Activated naive CD4-positive, alpha-beta T cell treated with anti-CD3 and anti-CD28 coated beads, Interleukin-2, amount 50 U/mL, for 72 hours (primary cell): ENCODE measurements at regions not wholly inside any gene's neighbourhood (a gene's known extent, or its start where the extent isn't known, plus 50 kb on each side); places are given as distances from the start of the nearest gene placed in this dataset.
"Not testable (repeated sequence)": the region's sequence is repeated elsewhere in the genome, so short reads cannot be mapped to it uniquely, and the experiment has no call there.

Experiments
- ATAC-seq, 2 donors: fragments of 150-1000 bp; cut with Tn5 transposase; 2 replicates each; pipeline ENCODE4 v1.10.0; 2021; ENCODE audit warnings: mild to moderate bottlenecking in 2 of 2, moderate library complexity in 2 of 2
- DNase-seq, 2 donors: peaks; one replicate each; pipeline ENCODE4 v3.0.0; 2021 to 2022; ENCODE audit warnings: low spot score in 2 of 2
- H3K27ac Mint-ChIP-seq, 2 donors: one replicate each; pipeline ENCODE4 v1.8.0; 2022; ENCODE audit warnings: mild to moderate bottlenecking in 2 of 2, mixed read lengths in 2 of 2
- H3K36me3 Mint-ChIP-seq, 2 donors: one replicate each; pipeline ENCODE4 v1.8.0; 2022; ENCODE audit warnings: mixed read lengths in 2 of 2
- H3K9me3 Mint-ChIP-seq, 2 donors: one replicate each; pipeline ENCODE4 v1.8.0; 2022; ENCODE audit warnings: mixed read lengths in 2 of 2

GRCh38 chr7:149569025-149569725 lies 71.6 kb upstream of the ZNF746 start:
- Mint-ChIP-seq H3K27ac (no peak overlapping the region), H3K36me3 (peaks cover 49 to 85% of the 10 kb centered on the region in 2 donors), H3K9me3 (peaks cover 12 to 29% of the 10 kb centered on the region in 2 donors)
- DNase-seq, result no peak
- no peak for ATAC-seq

DNA sequence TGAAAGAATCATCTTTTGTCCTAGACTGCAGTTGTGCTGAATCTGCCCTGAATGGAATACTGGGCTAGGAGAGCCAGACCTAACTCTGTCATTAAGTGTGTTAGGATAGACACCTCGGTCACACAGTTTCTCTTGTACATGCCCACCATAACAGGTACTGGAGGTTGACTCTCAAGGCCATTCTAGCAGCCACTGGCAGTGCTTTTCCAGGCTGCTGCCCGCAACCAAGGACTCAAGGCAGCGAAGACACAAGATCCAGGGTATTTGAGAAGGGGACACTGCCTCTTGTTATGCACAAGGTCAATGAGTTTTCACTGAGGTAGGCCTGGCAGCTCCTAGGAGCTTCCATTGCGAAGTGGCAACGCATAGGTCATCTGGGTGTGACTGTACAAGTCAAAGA lies 70.6 kb upstream of the ZNF746 start:
- Mint-ChIP-seq H3K9me3 (peaks cover 12 to 26% of the 10 kb centered on the region in 2 donors), H3K27ac (no peak overlapping the region)

DNA sequence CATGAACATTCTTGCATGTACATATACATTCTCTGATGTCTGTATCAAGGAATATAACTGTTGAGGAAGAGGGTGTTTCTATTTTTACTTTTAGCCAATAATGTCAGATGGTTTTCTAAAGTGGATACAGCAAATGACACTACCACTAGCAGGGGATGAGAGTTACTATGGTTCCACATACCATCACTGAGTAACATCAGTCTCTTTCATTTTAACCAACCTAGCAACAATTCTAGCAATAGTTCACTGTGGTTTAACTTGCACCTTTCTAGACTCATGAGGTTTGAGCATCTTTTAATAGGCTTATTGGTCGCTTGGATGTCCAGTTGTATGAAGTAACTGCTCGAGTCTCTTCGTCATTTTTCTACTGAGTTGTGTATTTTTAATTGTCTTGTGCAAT lies 68.5 kb upstream of the ZNF746 start:
- H3K36me3 Mint-ChIP-seq, result peaks cover 33 to 59% of the 10 kb centered on the region in 2 donors
- H3K27ac Mint-ChIP-seq, result no peak overlapping the region
- DNase-seq, result no peak
- peaks cover 12 to 19% of the 10 kb centered on the region in 2 donors for H3K9me3 Mint-ChIP-seq
- peak in 1 of 2 donors; percentile 71 for ATAC-seq

More for the DNA sequence above, 70.6 kb upstream of the ZNF746 start:
- ATAC-seq (no peak), DNase-seq (no peak)
- peaks cover 46 to 77% of the 10 kb centered on the region in 2 donors for H3K36me3 Mint-ChIP-seq

DNA sequence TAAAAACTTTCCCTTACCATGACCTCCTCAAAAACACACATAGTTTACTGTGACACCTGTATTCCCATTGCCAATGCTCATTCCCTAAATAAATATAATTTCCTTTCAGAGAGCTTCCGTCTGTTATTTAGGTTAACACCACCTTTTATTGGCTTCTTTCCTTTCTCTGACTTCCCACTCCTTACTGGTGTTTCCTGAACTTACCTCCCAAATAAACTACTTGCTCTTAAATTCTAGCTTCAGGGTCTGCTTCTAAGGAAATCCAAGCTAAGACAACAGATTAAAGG lies 67.4 kb upstream of the ZNF746 start:
- peak overlapping the region in 1 of 2 donors; percentile 69 for H3K27ac Mint-ChIP-seq
- ATAC-seq, result no peak
- H3K9me3 Mint-ChIP-seq, result peaks cover 9 to 15% of the 10 kb centered on the region in 2 donors
- H3K36me3 Mint-ChIP-seq, result peaks cover 33 to 54% of the 10 kb centered on the region in 2 donors
- no peak for DNase-seq

- ATAC-seq (no peak), DNase-seq (no peak)
- Mint-ChIP-seq H3K36me3 (peaks cover 29 to 49% of the 10 kb centered on the region in 2 donors), H3K27ac (no peak overlapping the region), H3K9me3 (peaks cover 3 to 10% of the 10 kb centered on the region in 2 donors)
Observed at GRCh38 chr7:149564340-149565095, 66.9 kb upstream of the ZNF746 start.

- peaks cover 0 to 5% of the 10 kb centered on the region in 2 donors for H3K9me3 Mint-ChIP-seq
- peaks cover 25 to 34% of the 10 kb centered on the region in 2 donors for H3K36me3 Mint-ChIP-seq
Observed at GRCh38 chr7:149562602-149563001, 65.0 kb upstream of the ZNF746 start.

GRCh38 chr7:149561072-149561471 lies 63.5 kb upstream of the ZNF746 start:
- Mint-ChIP-seq H3K27ac (peak overlapping the region; percentile 18 to 19), H3K36me3 (peaks cover 11 to 27% of the 10 kb centered on the region in 2 donors), H3K9me3 (peaks cover 0 to 5% of the 10 kb centered on the region in 2 donors)
- no peak for ATAC-seq
- DNase-seq, result no peak

More at GRCh38 chr7:149562602-149563001, 65.0 kb upstream of the ZNF746 start:
- no peak overlapping the region for H3K27ac Mint-ChIP-seq
- no peak for DNase-seq
- ATAC-seq, result no peak

GRCh38 chr7:149559711-149560110 lies 62.1 kb upstream of the ZNF746 start:
- peaks cover 5 to 21% of the 10 kb centered on the region in 2 donors for H3K36me3 Mint-ChIP-seq
- H3K9me3 Mint-ChIP-seq, result no peaks in the 10 kb centered on the region

GRCh38 chr7:149558149-149558861 lies 60.7 kb upstream of the ZNF746 start:
- H3K36me3 Mint-ChIP-seq, result peaks cover 5 to 20% of the 10 kb centered on the region in 2 donors
- no peaks in the 10 kb centered on the region for H3K9me3 Mint-ChIP-seq
- ATAC-seq, result peak in 1 of 2 donors; percentile 69
- DNase-seq, result no peak
- peak overlapping the region; percentile 2 to 5 for H3K27ac Mint-ChIP-seq

More at GRCh38 chr7:149559711-149560110, 62.1 kb upstream of the ZNF746 start:
- peak overlapping the region; percentile 6 to 84 for H3K27ac Mint-ChIP-seq
- no peak for ATAC-seq
- DNase-seq, result no peak

- Mint-ChIP-seq H3K27ac (peak overlapping the region in 1 of 2 donors; percentile 53), H3K36me3 (peaks cover 10 to 30% of the 10 kb centered on the region in 2 donors)
- not testable (repeated sequence) for H3K9me3 Mint-ChIP-seq, DNase-seq, ATAC-seq
Observed at GRCh38 chr7:149556525-149556924, 58.9 kb upstream of the ZNF746 start.

DNA sequence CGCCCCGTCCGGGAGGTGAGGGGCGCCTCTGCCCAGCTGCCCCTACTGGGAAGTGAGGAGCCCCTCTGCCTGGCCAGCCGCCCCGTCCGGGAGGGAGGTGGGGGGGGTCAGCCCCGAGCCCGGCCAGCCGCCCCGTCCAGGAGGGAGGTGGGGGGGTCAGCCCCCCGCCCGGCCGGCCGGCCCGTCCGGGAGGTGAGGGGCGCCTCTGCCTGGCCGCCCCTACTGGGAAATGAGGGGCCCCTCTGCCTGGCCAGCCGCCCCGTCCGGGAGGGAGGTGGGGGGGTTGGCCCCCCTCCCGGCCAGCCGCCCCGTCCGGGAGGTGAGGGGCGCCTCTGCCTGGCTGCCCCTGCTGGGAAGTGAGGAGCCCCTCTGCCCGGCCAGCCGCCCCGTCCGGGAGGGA lies 57.2 kb upstream of the ZNF746 start:
- DNase-seq, ATAC-seq, H3K9me3 Mint-ChIP-seq, H3K27ac Mint-ChIP-seq: not testable (repeated sequence)
- H3K36me3 Mint-ChIP-seq, result peaks cover 11 to 31% of the 10 kb centered on the region in 2 donors

DNA sequence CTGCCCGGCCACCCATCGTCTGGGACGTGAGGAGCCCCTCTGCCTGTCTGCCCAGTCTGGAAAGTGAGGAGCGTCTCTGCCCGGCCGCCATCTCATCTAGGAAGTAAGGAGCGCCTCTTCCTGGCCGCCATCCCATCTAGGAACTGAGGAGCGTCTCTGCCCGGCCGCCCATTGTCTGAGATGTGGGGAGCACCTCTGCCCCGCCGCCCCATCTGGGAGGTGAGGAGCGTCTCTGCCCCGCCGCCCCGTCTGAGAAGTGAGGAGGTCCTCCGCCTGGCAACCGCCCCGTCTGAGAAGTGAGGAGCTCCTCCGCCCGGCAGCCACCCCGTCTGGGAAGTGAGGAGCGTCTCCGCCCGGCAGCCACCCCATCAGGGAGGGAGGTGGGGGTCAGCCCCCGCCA lies 56.4 kb upstream of the ZNF746 start:
- H3K27ac Mint-ChIP-seq, H3K9me3 Mint-ChIP-seq, ATAC-seq, DNase-seq: not testable (repeated sequence)
- H3K36me3 Mint-ChIP-seq, result peaks cover 11 to 31% of the 10 kb centered on the region in 2 donors

- Mint-ChIP-seq H3K9me3 (no peaks in the 10 kb centered on the region), H3K27ac (peak overlapping the region in 1 of 2 donors; percentile 27), H3K36me3 (peaks cover 15 to 31% of the 10 kb centered on the region in 2 donors)
- ATAC-seq (no peak), DNase-seq (no peak)
Observed at GRCh38 chr7:149552799-149553198, 55.2 kb upstream of the ZNF746 start.
